Fibroblast of the aortic adventitia (primary cell): ENCODE measurements at regions not wholly inside any gene's neighbourhood (a gene's known extent, or its start where the extent isn't known, plus 50 kb on each side); places are given as distances from the start of the nearest gene placed in this dataset.

Experiments
- DNase-seq: peaks from one replicate; pipeline ENCODE4 v3.0.0-alpha.2; 2010; ENCODE audit warnings: low read depth
- H3K4me3 ChIP-seq: 2 replicates; pipeline ENCODE4 v1.5.1; 2011; ENCODE audit warnings: low read depth, mild to moderate bottlenecking, control low read depth, low read length, moderate library complexity
- TF ChIP-seq, protein P1 (sequence below): IDR thresholded peaks from 2 replicates; pipeline ENCODE4 v1.5.1; 2011; ENCODE audit warnings: mild to moderate bottlenecking, low read length, control low read depth, inconsistent platforms; ENCODE audit not compliant: insufficient read depth

DNA sequence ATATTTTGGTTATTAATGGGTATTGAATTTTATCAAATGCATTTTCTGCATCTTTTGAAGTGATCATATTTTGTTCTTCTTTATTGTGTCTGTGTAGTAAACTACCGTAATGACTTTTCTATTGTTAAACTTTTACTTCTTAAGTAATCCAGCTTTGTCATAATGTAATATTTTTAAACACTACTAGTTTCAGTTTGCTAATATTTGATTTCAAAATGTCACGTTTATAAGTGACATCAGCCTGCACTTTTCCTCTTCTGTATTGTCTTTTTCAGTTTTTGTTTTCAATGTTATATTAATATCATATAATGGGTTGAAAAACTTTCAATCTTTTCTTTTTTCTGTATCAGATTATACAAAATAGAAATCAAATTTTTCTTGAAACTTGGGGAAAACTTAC lies 71.6 kb upstream of the ANKRD1 start:
- DNase-seq, result no peak
- H3K4me3 ChIP-seq, result no peak overlapping the region
- TF ChIP-seq, protein P1, sequence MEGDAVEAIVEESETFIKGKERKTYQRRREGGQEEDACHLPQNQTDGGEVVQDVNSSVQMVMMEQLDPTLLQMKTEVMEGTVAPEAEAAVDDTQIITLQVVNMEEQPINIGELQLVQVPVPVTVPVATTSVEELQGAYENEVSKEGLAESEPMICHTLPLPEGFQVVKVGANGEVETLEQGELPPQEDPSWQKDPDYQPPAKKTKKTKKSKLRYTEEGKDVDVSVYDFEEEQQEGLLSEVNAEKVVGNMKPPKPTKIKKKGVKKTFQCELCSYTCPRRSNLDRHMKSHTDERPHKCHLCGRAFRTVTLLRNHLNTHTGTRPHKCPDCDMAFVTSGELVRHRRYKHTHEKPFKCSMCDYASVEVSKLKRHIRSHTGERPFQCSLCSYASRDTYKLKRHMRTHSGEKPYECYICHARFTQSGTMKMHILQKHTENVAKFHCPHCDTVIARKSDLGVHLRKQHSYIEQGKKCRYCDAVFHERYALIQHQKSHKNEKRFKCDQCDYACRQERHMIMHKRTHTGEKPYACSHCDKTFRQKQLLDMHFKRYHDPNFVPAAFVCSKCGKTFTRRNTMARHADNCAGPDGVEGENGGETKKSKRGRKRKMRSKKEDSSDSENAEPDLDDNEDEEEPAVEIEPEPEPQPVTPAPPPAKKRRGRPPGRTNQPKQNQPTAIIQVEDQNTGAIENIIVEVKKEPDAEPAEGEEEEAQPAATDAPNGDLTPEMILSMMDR, result no peak

DNA sequence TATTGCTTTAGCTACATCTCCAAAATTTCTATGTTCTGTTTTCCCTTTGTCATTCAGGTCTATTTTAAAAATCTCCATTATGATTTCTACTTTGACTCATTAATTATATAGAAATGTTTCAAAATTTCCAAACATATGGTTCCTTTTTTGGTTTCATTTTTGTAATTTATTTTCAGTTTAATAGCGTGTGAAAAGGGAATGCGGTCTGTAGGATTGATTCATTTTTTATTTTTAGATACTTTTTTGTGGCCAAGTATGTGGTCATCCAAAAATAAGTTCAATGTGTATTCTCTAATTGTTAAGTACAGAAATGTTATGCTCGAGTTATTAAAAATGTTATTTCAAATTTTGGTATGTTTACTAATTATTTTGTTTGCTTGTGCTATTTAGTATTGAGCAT lies 72.5 kb upstream of the ANKRD1 start:
- H3K4me3 ChIP-seq, result no peak overlapping the region
- peak; percentile 60 for DNase-seq
- TF ChIP-seq, protein P1, result no peak

DNA sequence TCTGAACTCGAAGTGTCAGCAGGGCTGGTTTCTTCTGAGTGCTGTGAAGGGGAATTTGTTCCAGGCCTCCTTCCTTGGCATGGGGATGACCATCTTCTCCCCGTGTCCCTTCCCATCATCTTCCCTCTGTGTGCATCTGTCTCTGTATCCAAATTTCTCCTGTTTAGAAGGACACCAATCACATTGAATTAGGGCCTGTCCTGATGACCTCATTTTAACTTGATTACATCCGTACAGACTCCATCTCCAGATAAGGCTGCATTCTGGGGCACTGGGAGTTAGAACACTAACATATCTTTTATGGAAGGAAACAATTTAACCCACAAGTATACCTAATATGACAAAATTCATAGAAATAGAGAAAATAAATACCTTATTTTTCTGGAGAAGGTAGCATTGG lies 76.8 kb upstream of the ANKRD1 start:
- TF ChIP-seq, protein P1, result no peak
- DNase-seq, result no peak
- no peak overlapping the region for H3K4me3 ChIP-seq

DNA sequence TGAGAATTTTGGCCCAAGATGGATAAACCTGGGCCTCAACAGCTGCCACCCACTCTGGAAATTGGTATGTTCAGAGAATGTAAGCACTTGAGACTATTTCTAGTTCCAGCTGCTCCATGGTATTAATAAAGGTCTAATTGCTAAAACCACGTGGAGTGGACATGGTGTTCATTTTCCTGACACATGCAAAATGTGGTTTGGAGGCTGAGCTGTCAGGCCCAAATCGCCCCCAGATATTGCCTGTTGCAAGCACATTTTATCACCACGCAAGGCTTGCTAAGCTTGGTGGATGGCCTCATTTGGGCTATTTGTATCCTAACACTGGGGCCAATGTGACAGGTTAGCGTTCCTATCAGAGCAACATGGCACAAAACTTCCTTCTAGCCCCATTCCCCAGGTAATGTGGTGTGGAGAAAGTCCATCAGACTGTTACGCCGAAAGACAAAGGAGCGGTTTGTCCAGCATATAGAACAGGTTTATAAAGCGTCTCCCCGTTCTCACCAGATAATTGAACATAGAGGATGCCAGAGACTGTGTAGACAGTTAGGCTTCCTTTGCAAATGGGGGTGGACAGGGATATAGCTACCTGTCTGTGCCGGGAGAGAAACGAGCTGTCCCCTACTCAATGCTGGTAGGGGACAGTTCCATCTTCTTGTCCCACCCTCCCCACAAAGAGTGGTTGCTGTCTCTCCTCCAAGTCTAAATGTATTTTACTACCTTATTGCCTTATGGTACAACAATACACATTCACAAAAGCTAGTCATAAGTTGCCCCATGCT lies 78.0 kb upstream of the ANKRD1 start:
- TF ChIP-seq, protein P1, result no peak
- DNase-seq, result no peak
- no peak overlapping the region for H3K4me3 ChIP-seq

DNA sequence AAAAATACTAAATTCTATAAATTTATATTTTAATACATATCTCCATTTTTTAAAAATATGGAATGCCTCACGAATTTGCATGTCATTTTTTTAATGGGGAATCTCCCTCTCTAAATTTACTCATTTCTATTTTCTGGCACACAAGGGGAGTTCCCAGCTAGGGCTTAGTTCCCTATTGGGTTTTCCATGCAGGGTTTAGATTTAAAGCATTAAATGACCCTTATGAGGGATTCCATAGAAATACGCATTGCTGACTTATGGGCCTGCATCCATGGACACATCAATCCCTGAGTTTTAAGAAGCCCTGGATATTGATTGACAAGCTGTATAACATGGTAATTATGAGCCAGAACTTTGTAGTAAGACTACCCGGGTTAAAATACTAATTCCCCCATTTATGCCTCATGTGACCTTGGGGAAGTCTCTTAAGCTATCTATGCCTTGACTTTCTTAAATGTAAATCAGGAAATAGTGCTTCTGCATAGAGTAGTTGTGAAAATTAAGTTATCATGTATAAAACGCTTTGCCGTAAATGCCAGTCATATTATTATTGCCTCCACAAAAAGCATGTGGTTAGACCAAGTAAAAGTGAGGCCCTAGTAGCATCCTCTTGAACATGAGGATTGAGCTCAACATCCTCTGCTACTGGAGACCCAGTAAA lies 78.8 kb upstream of the ANKRD1 start:
- TF ChIP-seq, protein P1, result no peak

DNA sequence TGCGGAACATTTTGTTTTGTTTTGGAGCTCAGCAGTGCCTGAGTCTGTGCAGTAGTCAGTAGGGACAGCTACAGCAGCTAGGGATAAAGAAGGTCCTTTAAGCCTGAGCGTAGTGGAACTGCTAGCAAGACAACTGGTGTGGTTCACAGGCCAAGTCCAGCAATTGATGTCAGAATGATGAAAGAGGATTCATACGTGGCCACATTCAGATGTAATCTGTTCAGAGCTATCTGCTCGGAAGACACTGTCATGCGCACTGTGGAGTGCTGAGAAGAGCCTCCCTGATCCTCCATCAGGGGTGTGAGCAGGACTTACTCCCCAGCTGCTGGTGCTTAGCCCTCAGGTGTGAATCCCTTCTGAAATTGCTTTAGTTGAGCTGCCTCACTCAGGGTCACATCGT lies 79.6 kb upstream of the ANKRD1 start:
- H3K4me3 ChIP-seq, result no peak overlapping the region
- no peak for DNase-seq
- TF ChIP-seq, protein P1, result no peak

More for the DNA sequence above, 78.8 kb upstream of the ANKRD1 start:
- no peak overlapping the region for H3K4me3 ChIP-seq
- no peak for DNase-seq
